ENCODE measurements at regions not wholly inside any gene's neighbourhood (a gene's known extent, or its start where the extent isn't known, plus 50 kb on each side); places are given as distances from the start of the nearest gene placed in this dataset.

DNA sequence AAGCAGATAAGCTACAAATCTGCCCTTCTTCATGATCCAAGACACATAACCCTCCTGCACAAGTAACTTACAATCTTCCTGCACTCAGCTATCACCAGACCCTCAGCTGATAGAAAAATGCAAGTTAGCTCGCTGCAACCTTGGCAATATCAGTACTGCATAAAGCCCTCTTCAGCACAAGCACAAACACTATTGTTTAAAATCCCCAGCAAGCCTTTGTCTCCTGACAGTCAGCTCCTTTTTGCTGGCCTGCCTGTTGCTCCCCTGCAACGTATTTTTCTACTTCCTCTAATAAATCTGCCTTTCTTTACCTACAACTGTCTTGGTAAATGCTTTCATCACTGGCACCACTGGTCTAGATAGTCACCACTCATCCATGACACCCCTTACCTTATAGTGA lies 59.8 kb downstream of the BAMBI start (continued):
- TF ChIP-seq, protein P1, sequence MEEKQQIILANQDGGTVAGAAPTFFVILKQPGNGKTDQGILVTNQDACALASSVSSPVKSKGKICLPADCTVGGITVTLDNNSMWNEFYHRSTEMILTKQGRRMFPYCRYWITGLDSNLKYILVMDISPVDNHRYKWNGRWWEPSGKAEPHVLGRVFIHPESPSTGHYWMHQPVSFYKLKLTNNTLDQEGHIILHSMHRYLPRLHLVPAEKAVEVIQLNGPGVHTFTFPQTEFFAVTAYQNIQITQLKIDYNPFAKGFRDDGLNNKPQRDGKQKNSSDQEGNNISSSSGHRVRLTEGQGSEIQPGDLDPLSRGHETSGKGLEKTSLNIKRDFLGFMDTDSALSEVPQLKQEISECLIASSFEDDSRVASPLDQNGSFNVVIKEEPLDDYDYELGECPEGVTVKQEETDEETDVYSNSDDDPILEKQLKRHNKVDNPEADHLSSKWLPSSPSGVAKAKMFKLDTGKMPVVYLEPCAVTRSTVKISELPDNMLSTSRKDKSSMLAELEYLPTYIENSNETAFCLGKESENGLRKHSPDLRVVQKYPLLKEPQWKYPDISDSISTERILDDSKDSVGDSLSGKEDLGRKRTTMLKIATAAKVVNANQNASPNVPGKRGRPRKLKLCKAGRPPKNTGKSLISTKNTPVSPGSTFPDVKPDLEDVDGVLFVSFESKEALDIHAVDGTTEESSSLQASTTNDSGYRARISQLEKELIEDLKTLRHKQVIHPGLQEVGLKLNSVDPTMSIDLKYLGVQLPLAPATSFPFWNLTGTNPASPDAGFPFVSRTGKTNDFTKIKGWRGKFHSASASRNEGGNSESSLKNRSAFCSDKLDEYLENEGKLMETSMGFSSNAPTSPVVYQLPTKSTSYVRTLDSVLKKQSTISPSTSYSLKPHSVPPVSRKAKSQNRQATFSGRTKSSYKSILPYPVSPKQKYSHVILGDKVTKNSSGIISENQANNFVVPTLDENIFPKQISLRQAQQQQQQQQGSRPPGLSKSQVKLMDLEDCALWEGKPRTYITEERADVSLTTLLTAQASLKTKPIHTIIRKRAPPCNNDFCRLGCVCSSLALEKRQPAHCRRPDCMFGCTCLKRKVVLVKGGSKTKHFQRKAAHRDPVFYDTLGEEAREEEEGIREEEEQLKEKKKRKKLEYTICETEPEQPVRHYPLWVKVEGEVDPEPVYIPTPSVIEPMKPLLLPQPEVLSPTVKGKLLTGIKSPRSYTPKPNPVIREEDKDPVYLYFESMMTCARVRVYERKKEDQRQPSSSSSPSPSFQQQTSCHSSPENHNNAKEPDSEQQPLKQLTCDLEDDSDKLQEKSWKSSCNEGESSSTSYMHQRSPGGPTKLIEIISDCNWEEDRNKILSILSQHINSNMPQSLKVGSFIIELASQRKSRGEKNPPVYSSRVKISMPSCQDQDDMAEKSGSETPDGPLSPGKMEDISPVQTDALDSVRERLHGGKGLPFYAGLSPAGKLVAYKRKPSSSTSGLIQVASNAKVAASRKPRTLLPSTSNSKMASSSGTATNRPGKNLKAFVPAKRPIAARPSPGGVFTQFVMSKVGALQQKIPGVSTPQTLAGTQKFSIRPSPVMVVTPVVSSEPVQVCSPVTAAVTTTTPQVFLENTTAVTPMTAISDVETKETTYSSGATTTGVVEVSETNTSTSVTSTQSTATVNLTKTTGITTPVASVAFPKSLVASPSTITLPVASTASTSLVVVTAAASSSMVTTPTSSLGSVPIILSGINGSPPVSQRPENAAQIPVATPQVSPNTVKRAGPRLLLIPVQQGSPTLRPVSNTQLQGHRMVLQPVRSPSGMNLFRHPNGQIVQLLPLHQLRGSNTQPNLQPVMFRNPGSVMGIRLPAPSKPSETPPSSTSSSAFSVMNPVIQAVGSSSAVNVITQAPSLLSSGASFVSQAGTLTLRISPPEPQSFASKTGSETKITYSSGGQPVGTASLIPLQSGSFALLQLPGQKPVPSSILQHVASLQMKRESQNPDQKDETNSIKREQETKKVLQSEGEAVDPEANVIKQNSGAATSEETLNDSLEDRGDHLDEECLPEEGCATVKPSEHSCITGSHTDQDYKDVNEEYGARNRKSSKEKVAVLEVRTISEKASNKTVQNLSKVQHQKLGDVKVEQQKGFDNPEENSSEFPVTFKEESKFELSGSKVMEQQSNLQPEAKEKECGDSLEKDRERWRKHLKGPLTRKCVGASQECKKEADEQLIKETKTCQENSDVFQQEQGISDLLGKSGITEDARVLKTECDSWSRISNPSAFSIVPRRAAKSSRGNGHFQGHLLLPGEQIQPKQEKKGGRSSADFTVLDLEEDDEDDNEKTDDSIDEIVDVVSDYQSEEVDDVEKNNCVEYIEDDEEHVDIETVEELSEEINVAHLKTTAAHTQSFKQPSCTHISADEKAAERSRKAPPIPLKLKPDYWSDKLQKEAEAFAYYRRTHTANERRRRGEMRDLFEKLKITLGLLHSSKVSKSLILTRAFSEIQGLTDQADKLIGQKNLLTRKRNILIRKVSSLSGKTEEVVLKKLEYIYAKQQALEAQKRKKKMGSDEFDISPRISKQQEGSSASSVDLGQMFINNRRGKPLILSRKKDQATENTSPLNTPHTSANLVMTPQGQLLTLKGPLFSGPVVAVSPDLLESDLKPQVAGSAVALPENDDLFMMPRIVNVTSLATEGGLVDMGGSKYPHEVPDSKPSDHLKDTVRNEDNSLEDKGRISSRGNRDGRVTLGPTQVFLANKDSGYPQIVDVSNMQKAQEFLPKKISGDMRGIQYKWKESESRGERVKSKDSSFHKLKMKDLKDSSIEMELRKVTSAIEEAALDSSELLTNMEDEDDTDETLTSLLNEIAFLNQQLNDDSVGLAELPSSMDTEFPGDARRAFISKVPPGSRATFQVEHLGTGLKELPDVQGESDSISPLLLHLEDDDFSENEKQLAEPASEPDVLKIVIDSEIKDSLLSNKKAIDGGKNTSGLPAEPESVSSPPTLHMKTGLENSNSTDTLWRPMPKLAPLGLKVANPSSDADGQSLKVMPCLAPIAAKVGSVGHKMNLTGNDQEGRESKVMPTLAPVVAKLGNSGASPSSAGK (IDR thresholded peaks at IDR 0.05), result no peak
- no peak for TF ChIP-seq NCOR1 (IDR thresholded peaks at IDR 0.05)
